HCEC 1CT (cell line): ENCODE measurements at regions not wholly inside any gene's neighbourhood (a gene's known extent, or its start where the extent isn't known, plus 50 kb on each side); places are given as distances from the start of the nearest gene placed in this dataset.
A peak's percentile ranks its signal among the peaks of the same experiment; 100 is the strongest.

Experiments used
- DNase-seq: peaks from one replicate; pipeline ENCODE4 v3.0.0-alpha.2; 2017

DNA sequence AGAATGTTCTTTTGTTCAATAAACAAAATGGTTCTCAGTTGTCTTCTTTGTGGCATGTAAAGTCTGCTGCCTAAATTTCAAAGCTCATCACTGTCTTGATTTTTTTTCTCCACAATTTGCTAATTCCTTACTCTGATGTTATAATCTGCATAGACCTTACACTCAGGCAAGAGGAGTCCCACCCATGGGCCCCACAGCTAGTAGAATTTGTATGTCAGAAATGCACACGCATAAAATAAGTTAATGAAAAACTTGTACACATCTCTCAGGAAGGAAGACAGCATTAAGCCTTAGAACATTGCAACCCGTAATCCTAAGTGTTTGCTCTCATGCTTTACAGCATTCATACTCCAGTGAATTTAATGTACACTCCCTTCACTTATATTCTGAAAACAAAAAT is 280.8 kb downstream of the ATXN7L3B start:
- no peak for DNase-seq

DNA sequence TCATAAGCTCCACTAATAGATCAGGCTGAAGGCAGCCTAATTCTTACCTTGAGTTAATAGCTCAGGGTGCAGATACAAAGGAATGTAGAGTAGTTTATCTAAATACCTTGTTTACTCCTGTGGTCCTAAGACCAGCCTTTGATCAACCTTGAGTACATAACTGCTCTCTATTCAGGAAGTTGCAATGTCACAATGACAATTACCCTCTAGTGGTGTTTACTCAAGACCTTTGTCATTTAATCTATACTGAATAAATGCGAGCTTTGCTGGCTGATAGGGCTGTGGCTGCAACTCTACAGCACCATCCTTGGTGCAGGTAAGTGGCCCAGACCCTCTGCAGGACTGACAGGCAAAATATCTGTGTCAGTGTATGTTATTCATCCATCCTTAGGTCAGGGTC is 282.7 kb downstream of the ATXN7L3B start:
- no peak for DNase-seq

DNA sequence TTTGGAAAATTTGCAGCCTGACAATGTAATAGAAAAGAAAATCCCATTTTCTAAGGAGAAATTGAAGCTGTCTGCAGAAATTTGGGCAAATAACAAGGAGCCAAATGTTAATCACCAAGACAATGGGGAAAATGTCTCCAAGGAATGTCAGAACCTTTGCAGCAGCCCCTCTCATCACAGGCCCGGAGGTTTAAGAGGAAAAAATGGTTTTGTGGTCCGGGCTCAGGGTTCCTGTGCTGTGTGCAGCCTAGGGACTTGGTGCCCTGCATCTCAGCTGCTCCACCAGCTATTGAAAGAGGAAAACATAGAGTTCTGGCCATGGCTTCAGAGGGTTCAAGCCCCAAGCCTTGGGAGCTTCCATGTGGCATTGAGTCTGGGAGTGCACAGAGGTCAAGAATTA is 298.9 kb downstream of the ATXN7L3B start:
- no peak for DNase-seq

DNA sequence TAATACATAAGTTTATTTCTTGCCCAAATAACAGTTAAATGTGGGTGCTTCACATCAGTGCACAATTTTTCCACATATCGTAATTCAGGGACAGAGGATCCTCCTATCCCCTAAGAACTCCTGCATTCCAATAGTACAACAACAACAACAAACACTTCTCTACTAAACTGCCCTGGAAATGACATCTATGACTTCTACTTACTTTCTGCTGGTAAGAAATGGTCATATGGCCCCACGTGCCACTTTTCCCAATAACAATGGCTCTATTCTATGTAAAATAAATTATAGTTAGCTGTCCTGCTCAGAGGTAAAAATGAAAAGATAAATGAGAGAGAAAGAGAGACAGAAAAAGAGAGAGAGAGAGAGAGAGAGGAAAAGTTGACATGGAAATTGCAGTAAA is 308.5 kb downstream of the ATXN7L3B start:
- no peak for DNase-seq

DNA sequence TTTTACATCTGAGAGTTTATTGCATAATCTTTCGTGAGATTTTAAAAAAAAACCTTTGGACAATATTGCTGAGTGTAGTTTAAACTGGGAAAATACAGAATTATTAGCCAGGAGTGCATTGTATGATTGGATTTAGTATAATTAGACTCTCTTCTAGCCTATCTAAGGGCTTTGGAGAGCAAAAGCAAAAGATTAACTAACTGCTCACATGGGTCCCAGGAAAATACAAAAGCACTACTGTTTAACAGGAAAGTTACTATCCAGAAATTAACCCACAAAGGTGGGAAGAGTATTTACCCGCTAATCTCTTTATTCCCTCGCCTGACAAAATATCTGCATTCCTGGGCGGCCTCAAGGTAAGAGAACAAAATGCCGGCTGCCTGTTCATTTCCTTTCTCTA is 309.5 kb downstream of the ATXN7L3B start:
- DNase-seq = no peak

DNA sequence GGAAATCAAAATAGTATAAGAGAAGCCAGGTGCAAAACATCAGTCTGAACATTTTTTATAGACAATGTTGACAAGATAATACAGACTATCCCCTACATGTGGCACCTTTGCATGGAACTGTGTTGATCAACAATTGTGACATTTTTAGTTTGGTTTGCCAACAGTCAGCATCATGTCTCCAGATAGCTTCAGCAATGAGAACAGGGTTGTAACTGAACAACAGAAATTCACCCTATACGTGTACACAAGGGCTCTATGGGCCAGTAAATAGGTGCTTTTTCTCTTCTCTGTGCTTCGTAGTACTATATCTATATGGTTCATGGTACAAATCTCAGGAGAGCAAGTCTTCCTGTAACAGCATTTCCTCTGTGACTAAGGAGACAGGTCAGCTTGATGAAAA is 310.4 kb downstream of the ATXN7L3B start:
- DNase-seq = no peak

DNA sequence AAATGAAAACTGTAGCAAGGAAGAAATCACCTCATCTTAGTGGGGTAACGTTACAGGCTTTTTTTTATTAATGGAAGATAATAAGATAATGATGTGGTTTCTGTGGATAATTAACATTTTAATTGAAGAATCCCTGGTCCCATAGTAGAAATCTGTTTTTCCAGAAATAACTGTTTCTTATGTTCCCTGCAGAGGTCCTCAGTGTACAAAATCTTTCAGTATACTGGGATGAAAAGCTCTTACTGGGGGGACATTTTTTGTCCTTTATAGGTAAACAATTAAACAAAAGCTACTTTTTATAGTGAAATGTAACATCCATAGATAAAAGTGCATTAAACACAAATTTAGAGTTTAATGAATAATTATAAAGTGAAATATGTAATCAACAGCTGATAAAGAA is 312.2 kb downstream of the ATXN7L3B start:
- peak; percentile 14 for DNase-seq

DNA sequence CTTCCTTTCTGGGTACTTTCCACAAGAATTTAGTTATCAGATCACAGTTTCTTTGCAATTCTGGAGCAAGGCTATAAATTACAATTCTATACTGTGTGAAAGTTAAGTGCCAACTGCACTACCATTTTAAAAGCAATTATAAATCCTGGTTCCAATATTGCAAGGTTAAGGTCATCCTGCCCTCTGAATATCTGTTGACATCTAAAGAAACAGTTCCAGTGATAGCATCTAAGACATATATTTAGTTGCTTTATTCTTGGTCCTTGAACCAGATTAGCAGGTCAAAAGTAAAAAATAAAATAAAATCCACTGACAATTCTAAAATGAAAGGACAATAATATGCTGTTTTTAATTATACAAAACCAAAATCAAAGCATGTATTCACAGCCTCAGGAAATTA is 334.2 kb downstream of the ATXN7L3B start:
- no peak for DNase-seq

DNA sequence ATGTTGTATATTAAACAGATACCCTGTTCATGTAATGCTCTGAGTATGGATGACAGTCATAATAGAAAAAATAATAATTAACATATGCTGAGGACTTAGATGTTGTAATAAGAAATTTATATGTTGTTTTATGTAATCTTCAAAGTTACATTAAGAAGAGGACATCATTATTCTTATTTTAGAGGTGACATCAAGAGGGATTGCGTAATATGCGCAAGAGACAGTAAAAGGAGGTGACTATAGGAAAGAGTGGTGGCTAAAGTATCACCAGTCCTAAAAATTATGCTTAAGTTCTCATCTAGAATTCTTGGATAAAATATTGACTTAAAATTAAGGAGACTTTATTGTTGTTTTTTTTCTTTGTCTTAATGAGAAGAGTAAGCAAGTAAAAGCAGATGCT is 323.9 kb downstream of the KCNC2 start:
- no peak for DNase-seq

DNA sequence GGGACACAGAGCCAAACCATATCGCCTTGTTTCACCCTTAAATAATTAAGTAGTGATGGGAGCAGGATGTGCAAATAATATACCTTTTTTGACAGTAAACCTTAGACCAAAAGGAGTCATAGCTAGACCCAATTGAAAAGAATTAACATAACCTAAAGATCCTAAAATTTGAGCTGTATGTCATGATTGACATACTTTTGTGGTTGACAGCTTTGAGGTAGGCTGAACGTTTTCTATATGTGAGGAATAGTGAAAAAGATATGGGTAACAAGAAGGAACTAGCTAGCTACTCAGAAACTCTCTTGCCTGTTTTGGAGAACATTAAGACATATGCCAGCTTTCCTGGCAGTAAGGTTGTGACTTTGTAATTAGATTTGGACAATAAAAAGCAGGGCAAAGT is 320.6 kb downstream of the KCNC2 start:
- DNase-seq = no peak

DNA sequence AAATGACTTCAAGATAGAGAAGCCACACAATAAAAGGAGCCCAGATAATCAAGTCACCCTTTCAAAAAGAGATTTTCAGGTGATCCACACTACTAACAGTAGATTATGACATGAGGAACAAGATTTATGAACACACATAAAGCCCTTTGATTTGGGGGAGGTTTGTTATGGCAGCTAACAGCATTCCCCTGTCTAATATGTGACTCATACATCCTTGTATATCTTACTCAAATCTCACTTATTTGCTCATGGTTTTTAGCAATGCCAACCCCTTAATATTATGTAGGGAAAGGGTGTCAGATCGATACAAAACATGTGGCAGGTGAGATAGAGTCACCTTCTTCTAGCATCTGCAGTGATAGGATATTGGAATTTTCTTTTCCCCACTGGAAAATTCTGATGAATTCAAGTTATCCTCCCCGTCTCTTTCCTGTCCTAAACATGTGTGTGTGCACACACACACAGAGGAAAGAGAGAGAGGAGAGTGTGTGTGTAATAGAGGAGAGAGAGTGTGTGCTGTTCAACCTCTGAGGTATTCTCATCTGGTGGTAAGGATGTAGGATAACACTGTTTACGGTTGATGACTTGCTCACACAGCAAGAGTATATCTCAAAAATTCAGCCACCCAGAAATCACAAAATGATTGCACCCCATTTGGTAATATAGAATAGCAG is 319.9 kb downstream of the KCNC2 start:
- DNase-seq = peak; percentile 81

DNA sequence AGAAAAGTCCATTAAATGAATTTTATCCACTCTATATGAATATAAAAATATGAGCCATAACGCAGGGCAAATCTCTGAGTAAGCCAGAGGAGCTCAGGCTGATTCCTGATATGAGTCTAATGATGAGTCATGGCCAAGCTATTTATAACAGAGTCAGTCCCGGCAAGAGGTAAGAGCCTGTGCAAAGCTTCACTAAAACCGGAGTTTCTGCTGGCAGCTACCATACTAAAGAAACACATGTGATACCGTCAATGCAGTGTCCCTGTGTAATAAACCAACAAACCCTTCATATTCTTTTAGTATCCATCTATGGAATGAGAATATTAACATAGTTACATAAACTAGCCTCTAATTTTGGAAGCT is 319.4 kb downstream of the KCNC2 start:
- DNase-seq = peak; percentile 97

DNA sequence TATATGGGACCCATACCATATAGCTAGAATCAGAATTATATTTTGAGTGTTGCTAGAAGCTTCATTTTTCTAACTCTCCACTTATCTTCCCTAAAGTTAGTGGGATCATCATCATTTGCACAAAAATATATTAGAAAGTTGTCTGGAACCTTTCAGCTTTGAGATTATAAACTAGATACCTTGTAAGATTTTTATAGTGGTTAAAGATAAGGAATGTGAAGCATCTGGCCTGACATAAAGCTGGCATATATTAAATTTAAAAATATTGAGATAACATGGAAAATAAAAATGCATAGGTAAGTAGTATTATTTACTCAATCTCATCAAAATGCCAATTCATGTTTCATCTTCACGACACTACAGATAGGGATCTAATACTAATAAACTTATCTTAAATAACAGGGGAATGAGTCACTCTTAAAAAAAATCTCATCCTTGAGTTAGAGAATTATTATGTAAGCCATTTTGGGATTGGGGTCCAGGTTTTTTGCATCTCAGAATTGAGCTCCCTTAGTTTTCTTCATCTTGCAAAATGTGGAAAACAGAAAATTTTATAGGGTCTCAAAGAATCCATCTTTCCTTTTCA is 318.5 kb downstream of the KCNC2 start:
- no peak for DNase-seq

DNA sequence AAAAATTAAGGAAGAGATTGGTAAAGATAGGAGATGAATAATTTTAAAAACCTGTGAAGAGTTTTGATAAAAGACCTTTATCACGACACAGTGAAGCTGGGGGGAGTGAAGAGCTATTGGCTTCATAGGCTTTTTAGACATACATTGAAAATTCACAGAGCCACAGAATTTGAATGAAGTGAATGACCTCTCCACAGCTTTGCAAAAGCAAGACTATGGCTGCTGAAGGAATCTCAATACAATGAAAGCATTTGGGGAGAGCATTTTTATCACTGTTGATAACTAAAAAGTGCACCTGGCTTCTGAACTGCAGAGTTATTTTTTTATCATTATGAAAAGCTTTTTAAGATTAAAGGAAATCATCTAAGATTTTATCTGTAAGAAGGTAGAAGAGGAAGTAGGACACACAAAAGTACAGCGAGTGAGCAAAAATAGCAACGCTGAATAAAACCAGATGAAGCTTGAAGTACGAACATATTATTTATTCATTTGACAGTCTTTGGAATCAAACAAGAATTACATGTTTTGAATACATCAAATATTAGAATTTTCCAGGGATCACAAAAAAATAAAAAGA is 317.5 kb downstream of the KCNC2 start:
- DNase-seq = no peak

DNA sequence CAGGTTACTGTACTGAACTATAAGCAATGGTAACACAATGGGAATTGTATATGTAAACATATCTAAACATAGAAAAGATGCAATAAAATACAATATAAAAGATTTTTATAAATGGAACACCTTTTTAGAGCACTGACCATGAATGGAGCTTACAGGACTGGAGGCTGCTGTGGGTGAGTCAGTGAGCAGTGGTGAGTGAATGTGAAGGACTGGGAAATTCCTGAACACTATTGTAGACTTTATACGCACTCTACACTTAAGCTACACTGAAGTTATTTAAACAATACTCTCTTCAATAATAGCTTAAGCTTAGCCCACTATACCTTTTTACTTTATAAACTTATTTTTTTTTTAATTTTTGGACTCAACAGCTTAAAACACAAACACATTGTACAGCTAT is 313.5 kb downstream of the KCNC2 start:
- no peak for DNase-seq

DNA sequence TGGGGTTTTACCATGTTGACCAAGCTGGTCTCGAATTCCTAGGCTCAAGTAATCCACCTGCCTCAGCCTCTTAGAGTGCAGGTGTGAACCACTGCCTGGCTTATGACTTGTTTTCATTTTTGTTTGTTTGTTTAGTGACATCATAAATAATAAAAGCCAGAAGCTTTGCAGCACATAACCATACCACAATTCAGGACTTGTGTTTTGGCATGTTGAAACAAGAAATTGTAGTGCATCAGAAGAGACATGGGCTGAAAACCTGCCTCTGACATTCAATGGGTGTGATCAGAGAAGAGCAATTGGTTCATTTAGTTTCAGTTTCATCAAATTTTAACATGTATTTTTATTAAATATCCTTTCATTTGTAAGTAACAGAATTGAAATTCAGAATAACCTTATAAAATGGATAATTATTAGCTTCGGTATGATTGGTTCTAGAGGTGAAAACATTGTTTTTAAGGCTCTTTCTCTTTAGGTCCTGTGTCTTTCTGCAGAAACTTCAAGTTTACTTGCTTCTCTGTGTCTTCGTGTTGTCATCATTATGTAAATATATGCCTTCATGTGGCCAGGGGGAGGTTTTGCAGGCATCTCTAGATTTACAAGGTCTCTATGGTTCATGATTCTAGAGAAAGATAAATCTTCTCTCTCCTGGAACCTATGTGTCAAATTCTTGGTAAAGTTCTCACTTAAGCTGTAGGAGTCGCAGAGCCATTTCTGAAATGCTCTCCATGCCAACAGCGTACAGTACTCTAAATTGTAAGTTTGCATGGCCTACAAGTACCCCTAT is 312.0 kb downstream of the KCNC2 start:
- no peak for DNase-seq

DNA sequence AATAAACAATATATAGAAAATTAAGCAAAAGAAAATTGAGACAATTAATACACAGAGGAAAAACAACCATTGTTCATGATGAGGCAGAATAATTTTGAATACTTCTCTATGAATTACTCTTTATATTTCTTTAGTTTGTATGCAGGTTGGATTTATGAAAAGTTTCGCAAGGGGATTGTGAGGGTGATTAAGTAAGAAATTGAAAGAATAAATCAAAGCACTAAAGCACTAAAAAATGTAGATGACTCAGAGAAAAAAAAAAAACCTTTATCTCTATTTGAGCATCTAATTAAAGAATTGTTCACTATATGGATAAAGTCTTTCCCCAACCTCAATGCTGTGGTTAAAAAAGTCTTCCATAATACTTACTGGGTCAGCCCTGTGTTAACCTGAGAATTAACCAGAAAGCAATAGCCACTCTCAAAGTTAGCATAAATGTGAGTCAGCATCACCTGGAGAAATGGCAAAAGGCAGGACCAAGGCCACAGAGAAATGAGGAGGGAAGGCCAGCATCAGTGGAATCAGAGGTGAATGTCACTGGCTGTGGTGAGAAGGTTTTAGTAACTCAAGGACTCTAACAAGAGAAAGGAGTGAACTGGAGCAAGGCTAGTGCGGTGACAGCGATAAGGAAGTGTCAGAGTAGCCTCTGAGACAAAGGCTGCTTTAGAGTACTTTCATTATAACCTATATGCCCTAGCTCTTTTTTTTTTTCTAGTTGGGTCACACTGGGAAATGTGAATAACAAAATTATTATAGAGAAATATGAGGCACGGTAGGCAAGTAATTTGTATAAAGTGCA is 310.4 kb downstream of the KCNC2 start:
- peak; percentile 56 for DNase-seq

DNA sequence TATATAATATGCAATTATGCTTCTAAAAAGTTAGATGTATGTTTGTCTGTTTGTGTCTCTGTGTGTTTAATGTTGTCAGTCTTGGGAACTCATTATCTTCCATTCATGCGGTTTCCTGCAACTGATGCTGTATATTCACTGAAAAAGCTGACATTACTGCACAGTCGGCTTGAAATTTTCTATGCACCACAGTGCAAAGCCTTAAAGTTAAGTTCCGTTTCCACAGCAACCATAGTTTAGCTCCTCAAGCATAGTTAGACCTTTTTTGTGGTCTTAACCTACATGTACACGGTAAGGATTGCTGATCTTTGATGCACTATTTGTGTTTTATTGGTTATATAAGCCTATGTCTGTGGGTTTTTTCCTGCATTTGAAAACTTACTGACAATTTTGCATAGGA is 309.4 kb downstream of the KCNC2 start:
- DNase-seq = no peak

DNA sequence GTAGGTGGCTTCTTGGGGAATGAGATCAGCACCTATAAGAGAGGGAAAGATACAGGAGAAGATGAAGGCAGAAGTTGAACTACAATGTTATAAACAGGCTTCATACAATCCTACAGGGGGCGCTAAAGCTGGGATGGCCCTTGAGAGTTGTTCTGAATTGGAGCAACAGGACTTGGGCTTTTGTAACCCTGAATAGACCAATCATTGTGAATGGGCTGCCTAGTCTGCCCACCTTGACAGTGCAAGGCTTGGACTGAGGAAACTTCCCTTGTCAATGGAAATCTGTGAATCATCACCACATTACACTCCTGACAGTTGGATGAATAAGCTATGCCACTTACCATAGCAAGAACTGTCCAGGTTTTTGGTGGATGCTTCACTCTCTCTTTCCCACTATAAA is 306.1 kb downstream of the KCNC2 start:
- DNase-seq = peak; percentile 25

DNA sequence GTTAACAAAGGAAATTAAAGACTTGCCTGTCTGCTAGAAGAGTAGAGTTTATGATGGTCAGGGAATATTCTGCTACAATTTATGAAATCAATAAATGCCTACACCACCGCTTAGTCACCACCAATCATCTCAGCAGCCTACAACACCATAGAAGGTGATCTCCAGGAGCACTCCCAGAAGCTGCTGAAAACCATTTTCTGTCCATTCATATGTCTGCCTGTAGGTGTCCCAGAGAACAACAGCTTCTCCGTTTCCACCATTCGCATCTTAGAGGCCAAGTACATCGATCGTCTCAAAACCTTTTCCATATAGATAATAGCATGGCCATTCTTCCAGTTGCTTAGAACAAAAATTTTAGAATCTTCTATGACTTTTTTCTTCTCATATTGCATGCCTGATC is 303.4 kb downstream of the KCNC2 start:
- no peak for DNase-seq

DNA sequence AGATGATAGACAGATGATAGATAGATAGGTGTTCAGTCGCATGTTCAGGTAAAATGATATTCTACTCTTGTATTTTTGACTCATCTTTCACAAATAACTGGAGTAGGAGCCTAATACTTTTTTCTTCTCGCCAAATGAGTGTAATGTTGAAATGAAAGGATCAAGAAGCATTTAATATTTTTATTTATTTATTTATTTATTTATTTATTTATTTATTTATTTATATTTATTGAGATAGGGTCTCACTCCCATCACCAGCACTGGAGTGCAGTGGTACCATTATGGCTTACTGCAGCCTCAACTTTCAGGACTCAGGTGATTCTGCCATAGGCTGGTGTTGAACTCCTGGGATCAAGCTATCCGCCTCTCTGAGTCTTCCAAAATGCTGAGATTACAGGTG is 298.8 kb downstream of the KCNC2 start:
- no peak for DNase-seq

DNA sequence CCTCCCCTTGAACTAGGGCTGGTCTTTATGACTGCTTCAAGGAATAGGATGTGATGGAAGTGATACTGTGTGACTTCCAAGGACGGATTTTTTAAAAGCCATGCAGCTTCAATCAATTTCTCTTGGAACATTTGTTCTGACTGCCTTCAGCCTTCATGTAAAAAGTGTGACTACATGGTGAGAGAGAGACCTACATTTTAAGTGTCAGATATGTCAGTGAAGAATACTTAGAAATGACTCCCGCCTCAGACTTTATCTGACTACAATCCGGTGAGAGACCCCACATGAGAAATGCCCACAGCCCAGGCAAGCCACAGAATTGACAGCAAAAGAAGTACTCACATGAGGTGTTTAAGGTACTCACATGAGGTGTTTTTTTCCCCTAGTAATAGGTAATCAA is 295.3 kb downstream of the KCNC2 start:
- no peak for DNase-seq

DNA sequence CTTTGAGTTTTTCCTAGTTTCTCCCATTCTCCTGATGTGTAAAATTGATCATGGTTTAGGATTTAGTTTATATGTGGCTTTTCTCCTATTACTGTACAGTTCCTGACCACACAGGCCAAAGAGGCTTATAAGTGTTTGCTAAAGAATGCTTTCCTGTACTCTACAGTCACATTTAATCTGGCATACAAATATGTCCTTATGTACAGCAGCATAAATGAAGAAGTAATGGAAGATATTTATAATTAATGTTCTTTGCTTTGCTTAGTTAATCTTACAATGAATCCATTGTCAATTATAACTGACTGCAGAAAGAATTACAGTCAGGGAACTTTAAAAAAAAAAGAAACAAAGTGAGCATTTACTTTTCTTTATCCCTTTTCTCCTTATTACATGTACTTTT is 293.9 kb downstream of the KCNC2 start:
- no peak for DNase-seq
